ENCODE measurements at regions not wholly inside any gene's neighbourhood (a gene's known extent, or its start where the extent isn't known, plus 50 kb on each side); places are given as distances from the start of the nearest gene placed in this dataset.

DNA sequence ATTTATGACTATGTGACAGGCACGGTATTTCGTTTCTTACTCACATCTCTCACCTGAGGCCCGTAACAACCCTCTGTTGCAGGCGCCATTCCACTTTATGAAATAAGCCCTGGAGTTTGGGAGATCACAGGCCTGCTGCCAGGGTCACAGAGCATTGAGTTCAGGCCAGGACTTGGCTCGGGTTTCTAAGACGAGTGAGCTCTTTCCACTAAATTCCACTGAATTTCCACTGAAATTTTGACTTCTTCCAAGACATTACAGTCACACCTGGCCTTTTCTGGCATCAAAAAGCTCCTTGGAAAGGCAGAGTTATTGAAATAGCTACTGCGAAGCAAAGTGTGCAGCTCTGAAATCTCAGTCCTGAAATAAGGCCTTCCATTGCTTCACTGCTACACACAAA lies 282.8 kb upstream of the MGMT start:
- no peak overlapping the region for H2BK12ac ChIP-seq (ENCODE audit: low read length)
- no peak overlapping the region for H2BK15ac ChIP-seq (ENCODE audit: low read length)
- no peak overlapping the region for H2AFZ ChIP-seq (ENCODE audit: low read length)
- H3K36me3 ChIP-seq (replicated peaks in 1 of 2; ENCODE audit: control insufficient read depth in 2 of 2, insufficient read depth in 2 of 2, low read length in 2 of 2) = no peaks in the 10 kb centered on the region
- H3K79me1 ChIP-seq (ENCODE audit: low read depth, low read length) = no peaks in the 10 kb centered on the region
- no peak overlapping the region for H2BK5ac ChIP-seq (ENCODE audit: low read length)
- no peak overlapping the region for H3K4me3 ChIP-seq (ENCODE audit: low read length in 2 of 2)
- no peak overlapping the region for H3K9ac ChIP-seq (ENCODE audit: low read depth, low read length, poor library complexity)
- no peak overlapping the region for H4K91ac ChIP-seq (ENCODE audit: low read depth, low read length, poor library complexity)
- H3K27ac ChIP-seq (replicated peaks; ENCODE audit: low read length) = no peak overlapping the region
- no peak for DNase-seq (ENCODE audit: low spot score)
- no peak overlapping the region for H3K14ac ChIP-seq (ENCODE audit: low read length)
- H3K4me2 ChIP-seq (ENCODE audit: insufficient read depth, low read length, poor library complexity, severe bottlenecking) = no peak overlapping the region
- H3K18ac ChIP-seq (ENCODE audit: low read length) = no peak overlapping the region
- H3K4me1 ChIP-seq (ENCODE audit: control insufficient read depth in 2 of 2, insufficient read depth in 1 of 2, low read depth in 1 of 2, low read length in 2 of 2) = no peaks in the 10 kb centered on the region
- H4K8ac ChIP-seq (ENCODE audit: low read depth, low read length) = no peak overlapping the region
- H2BK120ac ChIP-seq (ENCODE audit: low read depth, low read length) = no peak overlapping the region
- no CpG with 5 or more reads among the region's 7 CpGs for WGBS, 2 donors (ENCODE audit: extremely low coverage in 2 of 2, insufficient read length in 2 of 2, insufficient replicate concordance in 1 of 2)
- no peak overlapping the region for H3K23ac ChIP-seq (ENCODE audit: low read depth, low read length, poor library complexity)
- H3K27me3 ChIP-seq (ENCODE audit: control insufficient read depth in 3 of 3, insufficient read depth in 3 of 3, low read depth in 1 of 3, low read length in 3 of 3) = no peaks in the 10 kb centered on the region
- H3K4ac ChIP-seq (ENCODE audit: low read length) = no peak overlapping the region
- no peaks in the 10 kb centered on the region for H3K9me3 ChIP-seq (replicated peaks in 1 of 2; ENCODE audit: control insufficient read depth in 2 of 2, insufficient read depth in 1 of 2, low read depth in 1 of 2, low read length in 2 of 2)
- H2AK5ac ChIP-seq (ENCODE audit: low read depth, low read length) = no peak overlapping the region

DNA sequence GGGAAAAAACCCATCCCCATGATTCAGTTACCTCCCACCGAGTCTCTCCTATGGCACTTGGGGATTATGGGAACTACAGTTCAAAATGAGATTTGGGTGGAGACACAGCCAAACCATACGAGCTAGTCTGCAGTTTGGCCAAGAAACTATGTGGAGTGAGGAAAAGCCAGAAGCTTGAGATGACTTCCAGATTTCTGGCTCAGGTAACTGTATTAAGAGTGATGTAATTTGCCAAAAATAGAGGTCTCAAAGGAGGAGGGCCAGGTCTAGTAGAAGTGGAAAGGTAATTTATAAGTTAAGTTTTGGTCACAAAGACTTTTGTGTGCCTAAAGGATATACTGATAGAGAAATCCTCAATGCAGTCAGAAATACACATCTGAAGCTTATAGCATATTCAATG lies 279.7 kb upstream of the MGMT start:
- H4K91ac ChIP-seq (ENCODE audit: low read depth, low read length, poor library complexity) = no peak overlapping the region
- no peak overlapping the region for H4K8ac ChIP-seq (ENCODE audit: low read depth, low read length)
- H3K27me3 ChIP-seq (ENCODE audit: control insufficient read depth in 3 of 3, insufficient read depth in 3 of 3, low read depth in 1 of 3, low read length in 3 of 3) = no peaks in the 10 kb centered on the region
- no peaks in the 10 kb centered on the region for H3K79me1 ChIP-seq (ENCODE audit: low read depth, low read length)
- H2AK5ac ChIP-seq (ENCODE audit: low read depth, low read length) = no peak overlapping the region
- no peaks in the 10 kb centered on the region for H3K36me3 ChIP-seq (replicated peaks in 1 of 2; ENCODE audit: control insufficient read depth in 2 of 2, insufficient read depth in 2 of 2, low read length in 2 of 2)
- H3K27ac ChIP-seq (replicated peaks; ENCODE audit: low read length) = no peak overlapping the region
- no peaks in the 10 kb centered on the region for H3K9me3 ChIP-seq (replicated peaks in 1 of 2; ENCODE audit: control insufficient read depth in 2 of 2, insufficient read depth in 1 of 2, low read depth in 1 of 2, low read length in 2 of 2)
- no peak overlapping the region for H3K23ac ChIP-seq (ENCODE audit: low read depth, low read length, poor library complexity)
- no peak overlapping the region for H3K4me2 ChIP-seq (ENCODE audit: insufficient read depth, low read length, poor library complexity, severe bottlenecking)
- no peak overlapping the region for H3K9ac ChIP-seq (ENCODE audit: low read depth, low read length, poor library complexity)
- no peak overlapping the region for H2BK15ac ChIP-seq (ENCODE audit: low read length)
- no peak overlapping the region for H3K4ac ChIP-seq (ENCODE audit: low read length)
- H2BK5ac ChIP-seq (ENCODE audit: low read length) = no peak overlapping the region
- no peak overlapping the region for H2AFZ ChIP-seq (ENCODE audit: low read length)
- H2BK12ac ChIP-seq (ENCODE audit: low read length) = no peak overlapping the region
- H2BK120ac ChIP-seq (ENCODE audit: low read depth, low read length) = no peak overlapping the region
- no peaks in the 10 kb centered on the region for H3K4me1 ChIP-seq (ENCODE audit: control insufficient read depth in 2 of 2, insufficient read depth in 1 of 2, low read depth in 1 of 2, low read length in 2 of 2)
- no CpG with 5 or more reads among the region's 2 CpGs for WGBS, 2 donors (ENCODE audit: extremely low coverage in 2 of 2, insufficient read length in 2 of 2, insufficient replicate concordance in 1 of 2)
- no peak overlapping the region for H3K4me3 ChIP-seq (ENCODE audit: low read length in 2 of 2)
- no peak overlapping the region for H3K14ac ChIP-seq (ENCODE audit: low read length)
- no peak overlapping the region for H3K18ac ChIP-seq (ENCODE audit: low read length)
- no peak for DNase-seq (ENCODE audit: low spot score)

- H2AK5ac ChIP-seq (ENCODE audit: low read depth, low read length) = peak overlapping the region; percentile 32
- H3K27ac ChIP-seq (replicated peaks; ENCODE audit: low read length) = no peak overlapping the region
- H3K4me2 ChIP-seq (ENCODE audit: insufficient read depth, low read length, poor library complexity, severe bottlenecking) = no peak overlapping the region
- no peak overlapping the region for H2AFZ ChIP-seq (ENCODE audit: low read length)
- H3K79me1 ChIP-seq (ENCODE audit: low read depth, low read length) = no peaks in the 10 kb centered on the region
- no peaks in the 10 kb centered on the region for H3K27me3 ChIP-seq (ENCODE audit: control insufficient read depth in 3 of 3, insufficient read depth in 3 of 3, low read depth in 1 of 3, low read length in 3 of 3)
- H3K18ac ChIP-seq (ENCODE audit: low read length) = no peak overlapping the region
- no peak overlapping the region for H2BK5ac ChIP-seq (ENCODE audit: low read length)
- H3K14ac ChIP-seq (ENCODE audit: low read length) = no peak overlapping the region
- H3K4ac ChIP-seq (ENCODE audit: low read length) = no peak overlapping the region
- H3K4me1 ChIP-seq (ENCODE audit: control insufficient read depth in 2 of 2, insufficient read depth in 1 of 2, low read depth in 1 of 2, low read length in 2 of 2) = no peaks in the 10 kb centered on the region
- no peak overlapping the region for H4K8ac ChIP-seq (ENCODE audit: low read depth, low read length)
- no peaks in the 10 kb centered on the region for H3K9me3 ChIP-seq (replicated peaks in 1 of 2; ENCODE audit: control insufficient read depth in 2 of 2, insufficient read depth in 1 of 2, low read depth in 1 of 2, low read length in 2 of 2)
- H2BK12ac ChIP-seq (ENCODE audit: low read length) = no peak overlapping the region
- WGBS, 2 donors (ENCODE audit: extremely low coverage in 2 of 2, insufficient read length in 2 of 2, insufficient replicate concordance in 1 of 2) = no CpG with 5 or more reads among the region's 4 CpGs
- DNase-seq (ENCODE audit: low spot score) = no peak
- no peak overlapping the region for H3K9ac ChIP-seq (ENCODE audit: low read depth, low read length, poor library complexity)
- no peak overlapping the region for H4K91ac ChIP-seq (ENCODE audit: low read depth, low read length, poor library complexity)
- no peak overlapping the region for H2BK120ac ChIP-seq (ENCODE audit: low read depth, low read length)
- H3K36me3 ChIP-seq (replicated peaks in 1 of 2; ENCODE audit: control insufficient read depth in 2 of 2, insufficient read depth in 2 of 2, low read length in 2 of 2) = no peaks in the 10 kb centered on the region
- no peak overlapping the region for H3K23ac ChIP-seq (ENCODE audit: low read depth, low read length, poor library complexity)
- H2BK15ac ChIP-seq (ENCODE audit: low read length) = no peak overlapping the region
- no peak overlapping the region for H3K4me3 ChIP-seq (ENCODE audit: low read length in 2 of 2)
Observed at GRCh38 chr10:129191797-129192196, 275.2 kb upstream of the MGMT start.

- Histone ChIP-seq H3K9ac (ENCODE audit: low read depth, low read length, poor library complexity) (no peak overlapping the region), H3K4ac (ENCODE audit: low read length) (no peak overlapping the region), H2BK15ac (ENCODE audit: low read length) (no peak overlapping the region), H3K14ac (ENCODE audit: low read length) (no peak overlapping the region), H3K27ac (replicated peaks; ENCODE audit: low read length) (no peak overlapping the region), H2AFZ (ENCODE audit: low read length) (no peak overlapping the region), H3K36me3 (replicated peaks in 1 of 2; ENCODE audit: control insufficient read depth in 2 of 2, insufficient read depth in 2 of 2, low read length in 2 of 2) (no peaks in the 10 kb centered on the region), H2BK5ac (ENCODE audit: low read length) (no peak overlapping the region), H3K9me3 (replicated peaks in 1 of 2; ENCODE audit: control insufficient read depth in 2 of 2, insufficient read depth in 1 of 2, low read depth in 1 of 2, low read length in 2 of 2) (no peaks in the 10 kb centered on the region), H3K4me1 (ENCODE audit: control insufficient read depth in 2 of 2, insufficient read depth in 1 of 2, low read depth in 1 of 2, low read length in 2 of 2) (no peaks in the 10 kb centered on the region), H3K23ac (ENCODE audit: low read depth, low read length, poor library complexity) (no peak overlapping the region), H2BK12ac (ENCODE audit: low read length) (no peak overlapping the region), H3K4me2 (ENCODE audit: insufficient read depth, low read length, poor library complexity, severe bottlenecking) (no peak overlapping the region), H2BK120ac (ENCODE audit: low read depth, low read length) (no peak overlapping the region), H3K79me1 (ENCODE audit: low read depth, low read length) (no peaks in the 10 kb centered on the region), H3K27me3 (ENCODE audit: control insufficient read depth in 3 of 3, insufficient read depth in 3 of 3, low read depth in 1 of 3, low read length in 3 of 3) (no peaks in the 10 kb centered on the region), H4K91ac (ENCODE audit: low read depth, low read length, poor library complexity) (no peak overlapping the region), H3K4me3 (ENCODE audit: low read length in 2 of 2) (no peak overlapping the region), H2AK5ac (ENCODE audit: low read depth, low read length) (no peak overlapping the region), H3K18ac (ENCODE audit: low read length) (no peak overlapping the region), H4K8ac (ENCODE audit: low read depth, low read length) (no peak overlapping the region)
- DNase-seq (ENCODE audit: low spot score) = no peak
- no CpG with 5 or more reads among the region's 11 CpGs for WGBS, 2 donors (ENCODE audit: extremely low coverage in 2 of 2, insufficient read length in 2 of 2, insufficient replicate concordance in 1 of 2)
Observed at GRCh38 chr10:129192344-129193128, 274.5 kb upstream of the MGMT start.

Data from neuronal stem cell (in vitro differentiated cells).